ENCODE measurements at regions not wholly inside any gene's neighbourhood (a gene's known extent, or its start where the extent isn't known, plus 50 kb on each side); places are given as distances from the start of the nearest gene placed in this dataset.

- DNase-seq (ENCODE audit: extremely low read depth, low read depth) = no peak
- no peak for TF ChIP-seq CTCF (IDR thresholded peaks at IDR 0.05; ENCODE audit: low read depth, low read length)
These were observed 195.8 kb upstream of the CAND1 start for GRCh38 chr12:67073336-67073735.

GRCh38 chr12:67074072-67074471, 195.1 kb upstream of the CAND1 start:
- no peak for TF ChIP-seq CTCF (IDR thresholded peaks at IDR 0.05; ENCODE audit: low read depth, low read length)

GRCh38 chr12:67077617-67078016, 191.5 kb upstream of the CAND1 start:
- no peak for TF ChIP-seq CTCF (IDR thresholded peaks at IDR 0.05; ENCODE audit: low read depth, low read length)
- no peak for DNase-seq (ENCODE audit: extremely low read depth, low read depth)

More at GRCh38 chr12:67074072-67074471, 195.1 kb upstream of the CAND1 start:
- DNase-seq (ENCODE audit: extremely low read depth, low read depth) = no peak

GRCh38 chr12:67078957-67079356, 190.2 kb upstream of the CAND1 start:
- TF ChIP-seq CTCF (IDR thresholded peaks at IDR 0.05; ENCODE audit: low read depth, low read length) = no peak

GRCh38 chr12:67080637-67081036, 188.5 kb upstream of the CAND1 start:
- TF ChIP-seq CTCF (IDR thresholded peaks at IDR 0.05; ENCODE audit: low read depth, low read length) = no peak
- DNase-seq (ENCODE audit: extremely low read depth, low read depth) = no peak

More at GRCh38 chr12:67078957-67079356, 190.2 kb upstream of the CAND1 start:
- DNase-seq (ENCODE audit: extremely low read depth, low read depth) = no peak

GRCh38 chr12:67082221-67082620, 186.9 kb upstream of the CAND1 start:
- DNase-seq (ENCODE audit: extremely low read depth, low read depth) = no peak
- no peak for TF ChIP-seq CTCF (IDR thresholded peaks at IDR 0.05; ENCODE audit: low read depth, low read length)

GRCh38 chr12:67085699-67086098, 183.5 kb upstream of the CAND1 start:
- DNase-seq (ENCODE audit: extremely low read depth, low read depth) = no peak
- TF ChIP-seq CTCF (IDR thresholded peaks at IDR 0.05; ENCODE audit: low read depth, low read length) = no peak
